PFSK-1 (cell line): ENCODE measurements at regions not wholly inside any gene's neighbourhood (a gene's known extent, or its start where the extent isn't known, plus 50 kb on each side); places are given as distances from the start of the nearest gene placed in this dataset.

ENCODE experiments used
- FOXP2 ChIP-seq: optimal IDR thresholded peaks from 2 replicates; pipeline ENCODE3; 2011; ENCODE audit warnings: borderline replicate concordance, control low read depth, inconsistent platforms; ENCODE audit not compliant: insufficient read depth; ENCODE audit errors: extremely low read length, extremely low read depth
- POLR2AphosphoS5 ChIP-seq: IDR thresholded peaks from 2 replicates; pipeline ENCODE4 v1.6.1; 2012; ENCODE audit warnings: low read depth, mild to moderate bottlenecking, control low read depth, low read length, moderate library complexity
- REST ChIP-seq, 2 experiments: IDR thresholded peaks; 2 replicates each; pipeline versions ENCODE4 v1.6.1 to v1.8.0; 2011 to 2012; ENCODE audit warnings: low read depth in 2 of 2, low read length in 2 of 2, control low read depth in 1 of 2, inconsistent platforms in 1 of 2, mild to moderate bottlenecking in 1 of 2, moderate library complexity in 1 of 2; ENCODE audit not compliant: insufficient read depth in 1 of 2
- SIN3A ChIP-seq: IDR thresholded peaks from 2 replicates; pipeline ENCODE4 v1.6.1; 2012; ENCODE audit warnings: mild to moderate bottlenecking, low read length, moderate library complexity, borderline replicate concordance; ENCODE audit not compliant: insufficient read depth
- TAF1 ChIP-seq: IDR thresholded peaks from 2 replicates; pipeline ENCODE4 v1.6.1; 2012; ENCODE audit warnings: low read length, control low read depth, borderline replicate concordance; ENCODE audit not compliant: insufficient read depth

GRCh38 chr9:93812410-93812668, 142.8 kb downstream of the BARX1 start:
- TF ChIP-seq FOXP2 = no peak
- no peak for TF ChIP-seq TAF1
- TF ChIP-seq SIN3A = no peak
- no peak for TF ChIP-seq POLR2AphosphoS5
- TF ChIP-seq REST (IDR thresholded peaks at IDR 0.05; ENCODE audit: insufficient read depth in 1 of 2, low read depth in 2 of 2, low read length in 2 of 2) = no peak

- no peak for TF ChIP-seq SIN3A
- TF ChIP-seq REST (IDR thresholded peaks at IDR 0.05; ENCODE audit: insufficient read depth in 1 of 2, low read depth in 2 of 2, low read length in 2 of 2) = no peak
- TF ChIP-seq FOXP2 = no peak
- TF ChIP-seq TAF1 = no peak
- no peak for TF ChIP-seq POLR2AphosphoS5
Measured at GRCh38 chr9:93810028-93810971, 144.9 kb downstream of the BARX1 start.

- no peak for TF ChIP-seq TAF1
- TF ChIP-seq SIN3A = no peak
- TF ChIP-seq POLR2AphosphoS5 = no peak
- TF ChIP-seq REST (IDR thresholded peaks at IDR 0.05; ENCODE audit: insufficient read depth in 1 of 2, low read depth in 2 of 2, low read length in 2 of 2) = no peak
- no peak for TF ChIP-seq FOXP2
Measured at GRCh38 chr9:93809204-93809940, 145.8 kb downstream of the BARX1 start.

GRCh38 chr9:93808115-93809029, 146.8 kb downstream of the BARX1 start:
- no peak for TF ChIP-seq TAF1
- no peak for TF ChIP-seq SIN3A
- TF ChIP-seq FOXP2 = no peak
- no peak for TF ChIP-seq REST (IDR thresholded peaks at IDR 0.05; ENCODE audit: insufficient read depth in 1 of 2, low read depth in 2 of 2, low read length in 2 of 2)
- TF ChIP-seq POLR2AphosphoS5 = no peak
